PC-3 (cell line): ENCODE measurements at regions not wholly inside any gene's neighbourhood (a gene's known extent, or its start where the extent isn't known, plus 50 kb on each side); places are given as distances from the start of the nearest gene placed in this dataset.
"Not testable (repeated sequence)": the region's sequence is repeated elsewhere in the genome, so short reads cannot be mapped to it uniquely, and the experiment has no call there.

Experiments
- ATAC-seq: fragments of 200-7000 bp; cut with Tn5 transposase; 2 replicates; pipeline ENCODE4 v1.9.1; 2020; ENCODE audit warnings: mild to moderate bottlenecking, moderate library complexity
- BruUV-seq: library from RNA; stranded (reverse); fragments of 400-500 nt; replicated peaks from 2 replicates; lab custom pipeline; 2021; lab: Mats Ljungman, UMichigan
- CTCF ChIA-PET: fragments of 300-600 bp; sonication (Branson Sonifier 250); formaldehyde crosslinking; loops from one replicate; lab custom pipeline; 2022; ENCODE audit warnings: antibody characterized with exemption; lab: Charles Lee
- POLR2A ChIA-PET: fragments of 300-600 bp; sonication (Branson Sonifier 250); formaldehyde crosslinking; loops from one replicate; lab custom pipeline; 2022; ENCODE audit warnings: antibody characterized with exemption; ENCODE audit not compliant: unreplicated experiment; lab: Charles Lee
- DNase-seq: peaks from one replicate; pipeline ENCODE4 v3.0.0-alpha.2; 2015
- H2AFZ ChIP-seq: fragments of 300-600 bp; sonication (generic); 2 replicates; pipeline ENCODE4 v1.6.0; 2016; ENCODE audit warnings: antibody characterized with exemption, low read length
- H3F3A ChIP-seq: fragments of 300-600 bp; sonication (generic); one replicate; pipeline ENCODE4 v1.6.0; 2017; ENCODE audit warnings: antibody characterized with exemption, low read length, control low read depth, mild to moderate bottlenecking; ENCODE audit not compliant: unreplicated experiment
- H3K27ac ChIP-seq: fragments of 300-600 bp; sonication (generic); 2 replicates; pipeline ENCODE4 v1.5.1; 2016; ENCODE audit warnings: mild to moderate bottlenecking, low read length
- H3K27me3 ChIP-seq: fragments of 300-600 bp; sonication (generic); 2 replicates; pipeline ENCODE4 v1.6.1; 2016; ENCODE audit warnings: low read length, mixed read lengths
- H3K36me3 ChIP-seq: fragments of 300-600 bp; sonication (generic); 2 replicates; pipeline ENCODE4 v1.6.1; 2016; ENCODE audit warnings: low read depth, mixed run types, low read length, mixed read lengths
- H3K4me1 ChIP-seq: fragments of 300-600 bp; sonication (generic); 2 replicates; pipeline ENCODE4 v1.5.1; 2016; ENCODE audit warnings: low read length; ENCODE audit not compliant: insufficient read depth
- H3K4me2 ChIP-seq: fragments of 300-600 bp; sonication (generic); 2 replicates; pipeline ENCODE4 v1.6.0; 2016; ENCODE audit warnings: low read length
- H3K4me3 ChIP-seq: fragments of 300-600 bp; sonication (generic); 2 replicates; pipeline ENCODE4 v1.5.1; 2016; ENCODE audit warnings: mild to moderate bottlenecking, low read length, mixed read lengths
- H3K79me2 ChIP-seq: fragments of 300-600 bp; sonication (generic); 2 replicates; pipeline ENCODE4 v1.6.1; 2017; ENCODE audit warnings: low read length, mixed read lengths
- H3K9ac ChIP-seq: fragments of 300-600 bp; sonication (generic); 2 replicates; pipeline ENCODE4 v1.6.0; 2016; ENCODE audit warnings: mild to moderate bottlenecking, low read length
- H3K9me2 ChIP-seq: fragments of 300-600 bp; sonication (generic); replicated peaks from 2 replicates; pipeline ENCODE4 v1.6.1; 2016; ENCODE audit warnings: mixed run types, low read length, mixed read lengths
- H3K9me3 ChIP-seq: fragments of 300-600 bp; sonication (generic); 2 replicates; pipeline ENCODE4 v1.6.1; 2016; ENCODE audit warnings: low read length, mixed read lengths
- H4K20me1 ChIP-seq: fragments of 300-600 bp; sonication (generic); 2 replicates; pipeline ENCODE4 v1.6.1; 2016; ENCODE audit warnings: low read length, mixed read lengths
- intact Hi-C: fragments of 100-400 bp; cut with micrococcal nuclease; formaldehyde crosslinking; loops from 2 replicates; pipeline ENCODE4 v1.9.0; 2023

DNA sequence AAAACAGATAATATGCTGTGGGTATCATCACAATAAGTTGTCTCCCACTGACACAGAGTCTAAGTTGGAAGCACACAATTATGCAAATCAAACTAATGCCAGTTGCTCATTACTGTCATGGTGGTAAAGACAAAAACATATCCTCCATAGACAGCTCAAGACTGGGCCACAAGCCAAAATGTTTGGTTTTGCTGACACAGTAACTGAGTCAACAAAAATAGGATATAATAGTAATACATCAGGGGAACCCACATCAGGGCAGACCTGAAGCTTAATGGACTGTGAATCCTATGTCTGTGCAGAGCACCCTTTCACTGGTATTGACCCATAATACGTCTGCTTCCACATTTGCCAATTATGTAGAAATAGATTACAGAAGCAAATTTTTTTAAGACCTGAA lies 597.8 kb downstream of the TTLL7 start:
- H3K4me1 ChIP-seq, intact Hi-C loops, BruUV-seq, H3K4me3 ChIP-seq, H3K36me3 ChIP-seq, H3K27me3 ChIP-seq, H3K4me2 ChIP-seq, H3F3A ChIP-seq, H3K27ac ChIP-seq, CTCF ChIA-PET, H3K79me2 ChIP-seq, H3K9me3 ChIP-seq, H2AFZ ChIP-seq, H4K20me1 ChIP-seq, H3K9ac ChIP-seq, POLR2A ChIA-PET, ATAC-seq, H3K9me2 ChIP-seq: not testable (repeated sequence)
- peak; percentile 5 for DNase-seq

DNA sequence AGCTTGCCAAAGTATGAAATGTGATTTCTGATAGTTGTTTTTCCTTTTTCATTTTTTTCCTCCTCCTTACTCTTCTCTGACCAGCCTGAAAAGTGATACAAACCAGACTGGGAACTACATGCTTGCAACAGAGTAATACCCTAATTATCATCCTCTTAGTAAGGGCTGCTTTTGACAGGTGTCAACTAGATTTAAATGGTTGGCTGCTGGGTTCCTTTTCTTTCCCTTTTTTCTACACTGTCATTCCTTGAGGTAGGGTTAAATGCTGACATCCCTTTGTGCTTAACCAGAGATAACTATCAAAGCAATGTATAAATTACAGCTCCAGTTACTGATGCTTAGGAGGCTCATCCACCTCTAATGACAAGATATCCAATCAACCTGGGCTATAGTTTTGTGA lies 598.8 kb downstream of the TTLL7 start:
- intact Hi-C loops, H3K4me2 ChIP-seq, H3K79me2 ChIP-seq, H2AFZ ChIP-seq, DNase-seq, H3F3A ChIP-seq, H3K9me3 ChIP-seq, H3K27me3 ChIP-seq, CTCF ChIA-PET, H3K4me3 ChIP-seq, BruUV-seq, H4K20me1 ChIP-seq, H3K4me1 ChIP-seq, H3K36me3 ChIP-seq, H3K9ac ChIP-seq, ATAC-seq, H3K9me2 ChIP-seq, POLR2A ChIA-PET, H3K27ac ChIP-seq: not testable (repeated sequence)

DNA sequence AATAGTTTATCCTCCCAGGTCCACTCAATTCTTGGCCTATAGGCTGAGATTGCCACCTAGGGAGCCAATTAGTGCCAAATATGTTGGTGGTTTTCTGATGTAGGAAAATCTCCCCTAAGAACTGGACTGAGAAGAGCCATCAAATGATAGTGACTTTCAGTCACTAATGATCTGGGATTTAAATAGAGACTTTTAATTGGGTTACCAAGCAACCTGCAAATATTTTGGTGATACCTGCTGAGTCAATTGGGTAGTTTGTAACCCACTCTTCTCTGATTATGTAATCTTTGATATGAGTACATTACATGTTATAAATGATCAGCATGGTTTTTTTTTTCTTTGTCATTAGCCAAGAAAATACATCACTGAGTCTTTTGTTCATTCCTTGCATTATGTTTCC lies 600.8 kb downstream of the TTLL7 start:
- H3F3A ChIP-seq, ATAC-seq, intact Hi-C loops, H3K4me1 ChIP-seq, H3K36me3 ChIP-seq, H3K9me2 ChIP-seq, H3K79me2 ChIP-seq, H3K4me3 ChIP-seq, CTCF ChIA-PET, H3K4me2 ChIP-seq, H4K20me1 ChIP-seq, H3K9ac ChIP-seq, H3K27ac ChIP-seq, H2AFZ ChIP-seq, H3K27me3 ChIP-seq, BruUV-seq, DNase-seq, H3K9me3 ChIP-seq, POLR2A ChIA-PET: not testable (repeated sequence)

DNA sequence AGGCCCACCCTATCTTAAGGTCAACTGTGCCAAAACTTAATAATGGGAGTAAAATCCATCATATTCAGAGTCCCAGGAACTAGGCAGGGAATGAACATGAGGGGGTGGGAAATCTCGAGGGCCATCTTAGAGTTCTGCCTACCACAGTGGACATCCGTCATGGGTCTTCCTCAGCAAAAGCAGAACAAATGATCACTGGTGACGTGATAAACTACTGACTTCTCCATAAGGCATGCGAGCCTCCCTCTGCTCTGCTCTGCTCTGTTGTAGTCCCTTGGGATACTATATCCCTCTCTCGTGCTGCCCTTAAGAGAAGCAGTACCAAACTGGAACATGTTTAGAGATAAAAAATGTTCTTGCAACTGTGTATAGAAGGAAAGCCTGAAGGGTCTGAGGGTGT lies 603.8 kb downstream of the TTLL7 start:
- H3K4me1 ChIP-seq, H3K79me2 ChIP-seq, H4K20me1 ChIP-seq, POLR2A ChIA-PET, H3K36me3 ChIP-seq, H3K27me3 ChIP-seq, H3K4me3 ChIP-seq, intact Hi-C loops, H3K27ac ChIP-seq, H3K9me3 ChIP-seq, DNase-seq, BruUV-seq, H3K9ac ChIP-seq, ATAC-seq, H3F3A ChIP-seq, H3K9me2 ChIP-seq, CTCF ChIA-PET, H2AFZ ChIP-seq, H3K4me2 ChIP-seq: not testable (repeated sequence)

DNA sequence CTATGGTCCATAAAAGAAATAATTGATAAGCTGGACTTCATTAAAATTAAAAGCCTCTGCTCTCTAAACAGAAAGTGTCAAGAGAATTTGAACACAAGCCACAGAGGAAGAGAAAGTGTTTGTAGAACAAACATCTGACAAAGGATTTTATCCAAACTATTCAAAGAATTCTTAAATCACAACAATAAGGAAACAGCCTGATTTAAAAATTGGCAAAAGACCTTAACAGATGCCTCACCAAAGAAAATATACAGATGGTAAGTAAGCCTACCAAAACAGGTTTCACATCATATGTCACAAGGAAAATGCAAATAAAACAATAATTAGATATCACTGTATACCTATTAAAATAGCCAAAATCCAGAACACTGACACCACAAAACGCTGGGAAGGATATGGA lies 612.0 kb downstream of the TTLL7 start:
- H3K4me2 ChIP-seq, H3K27me3 ChIP-seq, H3K4me1 ChIP-seq, H3K27ac ChIP-seq, POLR2A ChIA-PET, CTCF ChIA-PET, BruUV-seq, H3K9me2 ChIP-seq, H3K79me2 ChIP-seq, H4K20me1 ChIP-seq, H3K9ac ChIP-seq, DNase-seq, H3K9me3 ChIP-seq, intact Hi-C loops, H3K4me3 ChIP-seq, H3F3A ChIP-seq, ATAC-seq, H2AFZ ChIP-seq, H3K36me3 ChIP-seq: not testable (repeated sequence)

DNA sequence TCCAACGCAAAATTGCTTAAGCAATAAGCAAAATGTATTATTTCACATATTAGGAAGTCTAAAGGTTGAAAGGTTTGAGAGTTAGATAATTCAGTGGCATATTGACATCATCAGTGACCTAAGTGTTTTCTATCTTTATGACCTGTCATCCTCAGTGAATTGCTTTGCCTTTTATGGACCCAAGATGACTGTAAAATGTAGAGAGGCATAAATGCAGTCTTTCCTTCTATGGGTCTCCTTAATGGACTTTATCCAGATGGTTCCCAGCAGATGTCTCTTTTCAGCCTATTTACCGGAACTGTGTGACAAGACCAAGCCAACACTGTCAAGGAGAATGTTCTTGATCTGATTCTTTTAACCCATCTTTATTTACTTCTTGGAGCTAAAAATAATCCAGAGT lies 615.8 kb downstream of the TTLL7 start:
- H3K9ac ChIP-seq, ATAC-seq, H3K36me3 ChIP-seq, H2AFZ ChIP-seq, H3K9me2 ChIP-seq, BruUV-seq, H3F3A ChIP-seq, H3K4me2 ChIP-seq, H3K27ac ChIP-seq, CTCF ChIA-PET, POLR2A ChIA-PET, H3K27me3 ChIP-seq, DNase-seq, intact Hi-C loops, H3K9me3 ChIP-seq, H3K4me1 ChIP-seq, H3K79me2 ChIP-seq, H4K20me1 ChIP-seq, H3K4me3 ChIP-seq: not testable (repeated sequence)

DNA sequence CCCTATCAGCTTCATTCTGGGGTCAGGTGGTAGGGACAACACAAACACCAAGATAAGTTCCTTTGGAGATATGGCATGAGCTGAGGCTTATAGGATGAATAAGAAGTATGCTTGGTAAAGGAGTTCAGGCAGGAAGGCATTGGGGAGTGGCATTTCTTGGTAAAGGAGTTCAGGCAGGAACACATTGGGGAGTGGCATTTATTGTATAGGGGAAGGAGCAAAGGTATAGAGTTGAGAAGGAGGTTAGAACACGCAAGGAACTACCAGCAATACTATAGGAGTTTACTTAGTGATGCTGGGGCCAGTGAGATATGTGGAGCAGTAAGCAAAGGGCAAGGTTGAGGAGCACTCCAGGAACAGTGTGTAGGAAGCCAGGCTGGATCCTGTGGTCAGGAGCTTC lies 625.9 kb downstream of the TTLL7 start:
- H3K9me3 ChIP-seq, CTCF ChIA-PET, H3K27me3 ChIP-seq, H3K9ac ChIP-seq, POLR2A ChIA-PET, H3F3A ChIP-seq, intact Hi-C loops, DNase-seq, H3K27ac ChIP-seq, H3K36me3 ChIP-seq, H3K4me3 ChIP-seq, H3K9me2 ChIP-seq, H2AFZ ChIP-seq, H3K4me1 ChIP-seq, H4K20me1 ChIP-seq, H3K79me2 ChIP-seq, BruUV-seq, ATAC-seq, H3K4me2 ChIP-seq: not testable (repeated sequence)
